ENCODE measurements at regions not wholly inside any gene's neighbourhood (a gene's known extent, or its start where the extent isn't known, plus 50 kb on each side); places are given as distances from the start of the nearest gene placed in this dataset.

- Histone ChIP-seq H3K4me3 (ENCODE audit: low read length) (no peak overlapping the region), H3K9ac (ENCODE audit: low read length) (no peak overlapping the region), H3K9me3 (ENCODE audit: control insufficient read depth, low read depth, low read length) (no peaks in the 10 kb centered on the region)
These were observed 194.9 kb downstream of the SLC7A11 start for GRCh38 chr4:138047290-138047689.

DNA sequence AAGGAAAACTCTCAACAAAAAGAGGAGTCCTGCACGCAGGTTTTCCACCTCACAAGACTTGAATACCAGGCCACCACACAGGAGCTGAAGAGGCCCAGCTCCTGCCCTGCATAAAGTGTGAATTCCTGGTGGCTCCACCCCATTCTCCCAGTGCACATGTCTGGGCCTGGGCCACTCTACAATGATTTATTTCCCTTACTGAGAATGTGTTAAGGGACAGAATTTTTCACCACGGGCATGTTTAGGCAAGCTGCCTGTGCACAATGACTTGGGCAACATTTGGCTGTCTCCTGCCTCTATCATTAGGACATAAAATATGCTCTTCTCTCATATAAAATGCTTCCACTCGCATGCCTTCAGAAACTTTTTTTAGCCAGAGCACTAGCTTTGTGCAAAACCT lies 197.1 kb downstream of the SLC7A11 start:
- H3K9me3 ChIP-seq (ENCODE audit: control insufficient read depth, low read depth, low read length): no peaks in the 10 kb centered on the region
- no peaks in the 10 kb centered on the region for H3K27me3 ChIP-seq (ENCODE audit: control insufficient read depth, insufficient read depth, low read length)
- H3K27ac ChIP-seq (ENCODE audit: low read length): no peak overlapping the region
- no peaks in the 10 kb centered on the region for H3K36me3 ChIP-seq (ENCODE audit: control insufficient read depth, low read depth, low read length)
- H3K4me3 ChIP-seq (ENCODE audit: low read length): no peak overlapping the region
- no peak overlapping the region for H3K9ac ChIP-seq (ENCODE audit: low read length)
- H3K4me1 ChIP-seq (ENCODE audit: control insufficient read depth, low read depth, low read length): peaks cover 15% of the 10 kb centered on the region

More at GRCh38 chr4:138047290-138047689, 194.9 kb downstream of the SLC7A11 start:
- Histone ChIP-seq H3K4me1 (ENCODE audit: control insufficient read depth, low read depth, low read length) (peaks cover 18% of the 10 kb centered on the region), H3K27me3 (ENCODE audit: control insufficient read depth, insufficient read depth, low read length) (no peaks in the 10 kb centered on the region), H3K27ac (ENCODE audit: low read length) (no peak overlapping the region), H3K36me3 (ENCODE audit: control insufficient read depth, low read depth, low read length) (no peaks in the 10 kb centered on the region)

- no peak overlapping the region for H3K9ac ChIP-seq (ENCODE audit: low read length)
- H3K4me1 ChIP-seq (ENCODE audit: control insufficient read depth, low read depth, low read length): no peaks in the 10 kb centered on the region
These were observed 203.1 kb downstream of the SLC7A11 start for GRCh38 chr4:138039010-138039409.

GRCh38 chr4:138037696-138038095 lies 204.5 kb downstream of the SLC7A11 start:
- Histone ChIP-seq H3K27me3 (ENCODE audit: control insufficient read depth, insufficient read depth, low read length) (no peaks in the 10 kb centered on the region), H3K27ac (ENCODE audit: low read length) (no peak overlapping the region), H3K4me1 (ENCODE audit: control insufficient read depth, low read depth, low read length) (no peaks in the 10 kb centered on the region), H3K4me3 (ENCODE audit: low read length) (no peak overlapping the region), H3K9me3 (ENCODE audit: control insufficient read depth, low read depth, low read length) (no peaks in the 10 kb centered on the region), H3K36me3 (ENCODE audit: control insufficient read depth, low read depth, low read length) (no peaks in the 10 kb centered on the region), H3K9ac (ENCODE audit: low read length) (no peak overlapping the region)

More at GRCh38 chr4:138039010-138039409, 203.1 kb downstream of the SLC7A11 start:
- Histone ChIP-seq H3K27me3 (ENCODE audit: control insufficient read depth, insufficient read depth, low read length) (no peaks in the 10 kb centered on the region), H3K9me3 (ENCODE audit: control insufficient read depth, low read depth, low read length) (no peaks in the 10 kb centered on the region), H3K36me3 (ENCODE audit: control insufficient read depth, low read depth, low read length) (no peaks in the 10 kb centered on the region), H3K27ac (ENCODE audit: low read length) (no peak overlapping the region), H3K4me3 (ENCODE audit: low read length) (no peak overlapping the region)

GRCh38 chr4:138035781-138036258 lies 206.3 kb downstream of the SLC7A11 start:
- Histone ChIP-seq H3K9ac (ENCODE audit: low read length) (no peak overlapping the region), H3K9me3 (ENCODE audit: control insufficient read depth, low read depth, low read length) (no peaks in the 10 kb centered on the region), H3K36me3 (ENCODE audit: control insufficient read depth, low read depth, low read length) (no peaks in the 10 kb centered on the region), H3K27ac (ENCODE audit: low read length) (no peak overlapping the region), H3K4me3 (ENCODE audit: low read length) (no peak overlapping the region), H3K27me3 (ENCODE audit: control insufficient read depth, insufficient read depth, low read length) (no peaks in the 10 kb centered on the region), H3K4me1 (ENCODE audit: control insufficient read depth, low read depth, low read length) (no peaks in the 10 kb centered on the region)

- Histone ChIP-seq H3K9ac (ENCODE audit: low read length) (no peak overlapping the region), H3K4me3 (ENCODE audit: low read length) (no peak overlapping the region), H3K4me1 (ENCODE audit: control insufficient read depth, low read depth, low read length) (no peaks in the 10 kb centered on the region), H3K9me3 (ENCODE audit: control insufficient read depth, low read depth, low read length) (no peaks in the 10 kb centered on the region), H3K27ac (ENCODE audit: low read length) (no peak overlapping the region), H3K36me3 (ENCODE audit: control insufficient read depth, low read depth, low read length) (no peaks in the 10 kb centered on the region), H3K27me3 (ENCODE audit: control insufficient read depth, insufficient read depth, low read length) (no peaks in the 10 kb centered on the region)
These were observed 207.3 kb downstream of the SLC7A11 start for GRCh38 chr4:138034871-138035270.

DNA sequence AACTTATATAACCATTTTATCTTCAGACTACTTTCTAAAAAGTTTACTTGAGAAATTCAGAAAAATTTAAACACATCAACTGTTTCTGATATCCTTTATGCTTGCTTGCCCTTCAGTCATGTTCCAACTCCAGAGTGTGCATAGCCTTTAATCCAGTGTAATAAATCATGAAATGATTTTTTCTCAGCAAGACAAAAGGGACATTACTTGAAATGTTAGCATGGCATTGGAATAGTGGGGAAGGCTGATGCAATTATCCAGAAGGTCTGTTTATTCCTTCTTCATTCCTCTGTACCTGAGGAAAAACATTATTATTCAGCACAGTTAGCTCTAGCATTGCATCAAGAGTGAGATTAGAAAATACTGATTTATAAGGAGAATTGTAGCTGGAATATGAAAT lies 209.9 kb downstream of the SLC7A11 start:
- Histone ChIP-seq H3K27me3 (ENCODE audit: control insufficient read depth, insufficient read depth, low read length) (no peaks in the 10 kb centered on the region), H3K9ac (ENCODE audit: low read length) (no peak overlapping the region), H3K4me1 (ENCODE audit: control insufficient read depth, low read depth, low read length) (peaks cover 5% of the 10 kb centered on the region), H3K27ac (ENCODE audit: low read length) (no peak overlapping the region), H3K9me3 (ENCODE audit: control insufficient read depth, low read depth, low read length) (no peaks in the 10 kb centered on the region), H3K36me3 (ENCODE audit: control insufficient read depth, low read depth, low read length) (no peaks in the 10 kb centered on the region), H3K4me3 (ENCODE audit: low read length) (no peak overlapping the region)

DNA sequence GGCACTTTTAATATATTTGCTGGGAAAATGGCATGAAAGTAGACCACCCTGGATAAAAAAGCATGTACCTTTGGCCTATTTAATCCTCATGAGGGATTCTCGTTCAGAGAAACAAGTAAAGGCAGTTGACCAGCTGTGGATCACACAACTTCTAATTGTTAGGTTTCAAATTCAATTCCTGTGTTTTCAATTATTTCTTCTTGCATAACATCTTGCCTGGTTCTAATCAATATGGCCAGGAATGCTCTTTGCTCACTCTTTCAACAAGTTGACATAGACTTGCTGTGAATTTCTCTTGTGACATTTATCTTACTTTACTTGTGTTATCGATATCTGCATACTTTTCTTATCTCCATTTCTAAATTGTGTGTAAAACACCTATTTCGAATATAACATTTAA lies 211.8 kb downstream of the SLC7A11 start:
- Histone ChIP-seq H3K9me3 (ENCODE audit: control insufficient read depth, low read depth, low read length) (no peaks in the 10 kb centered on the region), H3K9ac (ENCODE audit: low read length) (no peak overlapping the region), H3K4me3 (ENCODE audit: low read length) (no peak overlapping the region), H3K27ac (ENCODE audit: low read length) (no peak overlapping the region), H3K4me1 (ENCODE audit: control insufficient read depth, low read depth, low read length) (peaks cover 5% of the 10 kb centered on the region), H3K36me3 (ENCODE audit: control insufficient read depth, low read depth, low read length) (no peaks in the 10 kb centered on the region), H3K27me3 (ENCODE audit: control insufficient read depth, insufficient read depth, low read length) (no peaks in the 10 kb centered on the region)

DNA sequence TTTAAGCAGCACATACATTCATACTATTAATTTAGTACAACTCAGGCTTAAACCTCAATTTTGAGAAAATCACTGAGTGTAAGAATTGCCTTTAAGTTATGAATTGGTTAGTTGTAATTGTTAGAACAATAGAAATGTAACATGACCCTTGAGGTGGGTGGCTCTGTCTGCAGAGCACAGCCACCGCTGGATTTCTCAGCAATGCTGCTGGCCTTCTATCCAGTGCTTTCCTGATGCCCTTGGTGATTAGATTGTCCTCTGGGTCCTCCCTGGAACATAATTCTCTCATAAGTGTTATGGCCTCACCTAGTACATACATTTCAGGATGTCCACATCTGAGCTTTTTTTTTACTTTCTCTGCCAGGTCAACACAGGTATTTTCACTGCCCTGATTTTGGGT lies 213.2 kb downstream of the SLC7A11 start:
- no peaks in the 10 kb centered on the region for H3K9me3 ChIP-seq (ENCODE audit: control insufficient read depth, low read depth, low read length)
- H3K27ac ChIP-seq (ENCODE audit: low read length): no peak overlapping the region
- H3K9ac ChIP-seq (ENCODE audit: low read length): no peak overlapping the region
- H3K4me3 ChIP-seq (ENCODE audit: low read length): no peak overlapping the region
- no peaks in the 10 kb centered on the region for H3K36me3 ChIP-seq (ENCODE audit: control insufficient read depth, low read depth, low read length)
- H3K27me3 ChIP-seq (ENCODE audit: control insufficient read depth, insufficient read depth, low read length): no peaks in the 10 kb centered on the region
- peaks cover 5% of the 10 kb centered on the region for H3K4me1 ChIP-seq (ENCODE audit: control insufficient read depth, low read depth, low read length)

DNA sequence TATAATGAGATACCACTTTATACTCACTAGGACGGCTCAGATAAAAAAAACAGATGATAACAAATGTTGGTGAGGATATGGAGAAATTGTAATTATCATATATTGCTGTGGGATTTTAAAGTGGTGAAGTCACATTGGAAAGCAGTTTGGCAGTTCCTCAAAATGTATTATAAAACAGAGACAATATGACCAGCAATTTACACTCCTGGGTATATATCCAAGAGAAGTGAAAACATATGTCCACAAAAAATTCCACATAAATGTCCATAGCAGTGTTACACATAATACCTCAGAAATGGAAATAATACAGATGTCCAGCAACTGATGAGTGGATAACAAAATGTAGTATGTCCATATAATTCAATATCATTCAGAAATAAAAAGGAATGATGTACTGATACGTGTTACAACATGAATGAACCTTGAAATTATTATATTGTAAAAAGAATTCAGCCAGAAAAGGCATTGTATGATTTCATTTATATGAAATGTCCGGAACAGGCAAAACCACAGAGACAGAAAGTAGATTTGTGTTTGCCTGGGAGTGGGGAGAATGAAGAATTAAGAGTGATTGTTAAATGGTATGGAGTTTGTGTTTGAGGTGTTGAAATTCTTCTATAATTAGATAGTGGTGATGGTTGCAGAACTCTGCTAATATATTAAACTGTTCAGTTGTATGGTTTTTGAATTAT lies 220.9 kb downstream of the SLC7A11 start:
- Histone ChIP-seq H3K27ac (ENCODE audit: low read length) (no peak overlapping the region), H3K36me3 (ENCODE audit: control insufficient read depth, low read depth, low read length) (no peaks in the 10 kb centered on the region), H3K9me3 (ENCODE audit: control insufficient read depth, low read depth, low read length) (no peaks in the 10 kb centered on the region), H3K4me3 (ENCODE audit: low read length) (no peak overlapping the region), H3K27me3 (ENCODE audit: control insufficient read depth, insufficient read depth, low read length) (no peaks in the 10 kb centered on the region), H3K4me1 (ENCODE audit: control insufficient read depth, low read depth, low read length) (no peaks in the 10 kb centered on the region), H3K9ac (ENCODE audit: low read length) (no peak overlapping the region)

GRCh38 chr4:138014590-138015288 lies 227.4 kb downstream of the SLC7A11 start:
- H3K27ac ChIP-seq (ENCODE audit: low read length): no peak overlapping the region
- H3K4me3 ChIP-seq (ENCODE audit: low read length): no peak overlapping the region
- H3K9me3 ChIP-seq (ENCODE audit: control insufficient read depth, low read depth, low read length): no peaks in the 10 kb centered on the region
- H3K36me3 ChIP-seq (ENCODE audit: control insufficient read depth, low read depth, low read length): no peaks in the 10 kb centered on the region
- no peaks in the 10 kb centered on the region for H3K4me1 ChIP-seq (ENCODE audit: control insufficient read depth, low read depth, low read length)
- no peaks in the 10 kb centered on the region for H3K27me3 ChIP-seq (ENCODE audit: control insufficient read depth, insufficient read depth, low read length)
- no peak overlapping the region for H3K9ac ChIP-seq (ENCODE audit: low read length)

- no peak overlapping the region for H3K27ac ChIP-seq (ENCODE audit: low read length)
- H3K9ac ChIP-seq (ENCODE audit: low read length): no peak overlapping the region
- H3K4me1 ChIP-seq (ENCODE audit: control insufficient read depth, low read depth, low read length): no peaks in the 10 kb centered on the region
- no peaks in the 10 kb centered on the region for H3K27me3 ChIP-seq (ENCODE audit: control insufficient read depth, insufficient read depth, low read length)
- no peaks in the 10 kb centered on the region for H3K9me3 ChIP-seq (ENCODE audit: control insufficient read depth, low read depth, low read length)
- H3K4me3 ChIP-seq (ENCODE audit: low read length): no peak overlapping the region
- no peaks in the 10 kb centered on the region for H3K36me3 ChIP-seq (ENCODE audit: control insufficient read depth, low read depth, low read length)
These were observed 228.5 kb downstream of the SLC7A11 start for GRCh38 chr4:138013625-138014024.
